ENCODE measurements at regions not wholly inside any gene's neighbourhood (a gene's known extent, or its start where the extent isn't known, plus 50 kb on each side); places are given as distances from the start of the nearest gene placed in this dataset.

GRCh38 chr1:39115271-39116110 is 89.0 kb upstream of the MACF1 start:
- TF ChIP-seq POU2F2 (IDR thresholded peaks at IDR 0.05; ENCODE audit: low read depth, low read length) (no peak), POLR2A (IDR thresholded peaks at IDR 0.05; ENCODE audit: low read depth, low read length) (no peak), POLR2AphosphoS5 (IDR thresholded peaks at IDR 0.05; ENCODE audit: low read depth, low read length) (no peak), TAF1 (IDR thresholded peaks at IDR 0.05; ENCODE audit: low read depth, low read length) (no peak)

Data from GM12891 (cell line).